Progenitor cell of endocrine pancreas (in vitro differentiated cells): ENCODE measurements at regions not wholly inside any gene's neighbourhood (a gene's known extent, or its start where the extent isn't known, plus 50 kb on each side); places are given as distances from the start of the nearest gene placed in this dataset.
"Not testable (repeated sequence)": the region's sequence is repeated elsewhere in the genome, so short reads cannot be mapped to it uniquely, and the experiment has no call there.

Experiments
- DNase-seq: peaks from one replicate; pipeline ENCODE4 v3.0.0; 2021; ENCODE audit warnings: low spot score; ENCODE audit not compliant: unreplicated experiment
- H3K27ac Mint-ChIP-seq: 2 replicates; pipeline ENCODE4 v1.8.0; 2021; ENCODE audit warnings: mild to moderate bottlenecking, moderate library complexity, mixed read lengths
- H3K27me3 Mint-ChIP-seq: 2 replicates; pipeline ENCODE4 v1.8.0; 2021; ENCODE audit warnings: mixed read lengths
- H3K36me3 Mint-ChIP-seq: 2 replicates; pipeline ENCODE4 v1.8.0; 2022; ENCODE audit warnings: mixed read lengths; ENCODE audit not compliant: insufficient read depth
- H3K4me1 Mint-ChIP-seq: 2 replicates; pipeline ENCODE4 v1.8.0; 2021; ENCODE audit warnings: low read depth, mixed read lengths
- H3K4me3 Mint-ChIP-seq: 2 replicates; pipeline ENCODE4 v1.8.0; 2021; ENCODE audit warnings: low read depth, mild to moderate bottlenecking, moderate library complexity, mixed read lengths
- H3K9me3 Mint-ChIP-seq: 2 replicates; pipeline ENCODE4 v1.8.0; 2021; ENCODE audit warnings: low read depth, mixed read lengths
- TF ChIP-seq, protein P1 (sequence below): fragments of 200-600 bp; sonication (generic); IDR thresholded peaks from one replicate; pipeline ENCODE4 v1.5.0; 2021; ENCODE audit warnings: antibody characterized with exemption, mild to moderate bottlenecking; ENCODE audit not compliant: unreplicated experiment

DNA sequence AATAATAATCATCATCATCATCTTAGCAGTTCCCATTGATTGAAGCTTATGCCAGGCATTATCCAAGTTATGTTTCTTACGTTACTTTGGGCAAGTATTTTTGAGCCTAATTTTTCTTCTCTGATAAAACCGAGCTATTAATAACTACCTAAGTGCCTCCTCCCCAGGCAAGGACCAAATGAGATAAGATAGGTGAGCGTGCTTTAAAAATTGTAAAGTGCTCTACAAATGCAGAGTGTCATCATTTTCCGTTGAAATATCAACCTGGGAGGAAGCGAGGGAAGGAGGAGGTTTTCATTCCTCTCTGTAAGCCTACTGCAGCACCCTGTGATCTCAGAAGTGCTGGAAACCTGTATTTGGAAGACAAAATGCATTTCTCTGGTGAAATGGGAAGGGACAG is 96.7 kb upstream of the MITF start:
- H3K4me3 Mint-ChIP-seq, result no peak overlapping the region
- no peaks in the 10 kb centered on the region for H3K36me3 Mint-ChIP-seq
- no peak for DNase-seq
- TF ChIP-seq, protein P1, sequence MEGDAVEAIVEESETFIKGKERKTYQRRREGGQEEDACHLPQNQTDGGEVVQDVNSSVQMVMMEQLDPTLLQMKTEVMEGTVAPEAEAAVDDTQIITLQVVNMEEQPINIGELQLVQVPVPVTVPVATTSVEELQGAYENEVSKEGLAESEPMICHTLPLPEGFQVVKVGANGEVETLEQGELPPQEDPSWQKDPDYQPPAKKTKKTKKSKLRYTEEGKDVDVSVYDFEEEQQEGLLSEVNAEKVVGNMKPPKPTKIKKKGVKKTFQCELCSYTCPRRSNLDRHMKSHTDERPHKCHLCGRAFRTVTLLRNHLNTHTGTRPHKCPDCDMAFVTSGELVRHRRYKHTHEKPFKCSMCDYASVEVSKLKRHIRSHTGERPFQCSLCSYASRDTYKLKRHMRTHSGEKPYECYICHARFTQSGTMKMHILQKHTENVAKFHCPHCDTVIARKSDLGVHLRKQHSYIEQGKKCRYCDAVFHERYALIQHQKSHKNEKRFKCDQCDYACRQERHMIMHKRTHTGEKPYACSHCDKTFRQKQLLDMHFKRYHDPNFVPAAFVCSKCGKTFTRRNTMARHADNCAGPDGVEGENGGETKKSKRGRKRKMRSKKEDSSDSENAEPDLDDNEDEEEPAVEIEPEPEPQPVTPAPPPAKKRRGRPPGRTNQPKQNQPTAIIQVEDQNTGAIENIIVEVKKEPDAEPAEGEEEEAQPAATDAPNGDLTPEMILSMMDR, result no peak
- H3K27me3 Mint-ChIP-seq, result no peaks in the 10 kb centered on the region
- H3K27ac Mint-ChIP-seq, result no peak overlapping the region
- peaks cover 11% of the 10 kb centered on the region for H3K9me3 Mint-ChIP-seq
- H3K4me1 Mint-ChIP-seq, result no peaks in the 10 kb centered on the region

DNA sequence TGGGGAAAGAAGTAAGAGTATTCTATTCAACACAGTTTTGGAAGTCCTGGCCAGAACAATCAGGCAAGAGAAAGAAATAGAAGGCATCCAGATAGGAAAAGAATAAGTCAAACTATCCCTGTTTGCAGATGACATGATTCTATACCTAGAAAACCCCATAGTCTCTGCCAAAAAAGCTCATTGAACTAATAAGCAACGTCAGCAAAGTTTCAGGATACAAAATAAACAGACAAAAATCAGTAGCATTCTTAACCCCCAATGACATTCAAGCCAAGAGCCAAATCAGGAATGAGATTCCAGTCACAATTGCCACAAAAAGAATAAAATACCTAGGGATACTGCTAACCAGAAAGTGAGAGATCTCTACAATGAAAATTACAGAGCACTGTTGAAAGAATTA is 99.4 kb upstream of the MITF start:
- H3K4me1 Mint-ChIP-seq, result no peaks in the 10 kb centered on the region
- no peak overlapping the region for H3K4me3 Mint-ChIP-seq
- H3K27me3 Mint-ChIP-seq, result no peaks in the 10 kb centered on the region
- H3K36me3 Mint-ChIP-seq, result no peaks in the 10 kb centered on the region
- TF ChIP-seq, protein P1, result no peak
- no peak for DNase-seq
- H3K27ac Mint-ChIP-seq, result no peak overlapping the region
- peaks cover 12% of the 10 kb centered on the region for H3K9me3 Mint-ChIP-seq

DNA sequence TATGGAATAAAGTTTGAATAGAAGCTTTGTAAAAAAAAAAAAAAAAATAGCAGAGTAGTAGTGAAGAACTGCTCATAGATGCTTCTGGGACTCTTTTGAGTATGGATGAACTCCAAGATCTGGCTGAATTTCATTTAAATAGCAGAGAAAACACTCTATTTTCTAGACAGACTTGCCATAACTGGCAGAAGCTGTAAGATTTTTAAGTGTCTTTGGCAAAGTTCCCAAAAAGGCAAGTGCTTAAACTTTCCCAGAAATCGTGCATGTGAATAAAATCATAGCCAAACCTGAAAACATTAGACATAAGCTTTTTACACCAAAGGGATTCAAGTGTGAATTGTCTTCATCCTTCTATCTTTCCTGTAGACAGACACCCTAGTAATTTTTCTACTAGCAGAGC is 110.3 kb upstream of the MITF start:
- Mint-ChIP-seq H3K36me3 (peaks cover 3% of the 10 kb centered on the region), H3K27ac (no peak overlapping the region), H3K27me3 (no peaks in the 10 kb centered on the region), H3K4me3 (no peak overlapping the region), H3K4me1 (no peaks in the 10 kb centered on the region), H3K9me3 (peaks cover 29% of the 10 kb centered on the region)
- TF ChIP-seq, protein P1, result no peak
- DNase-seq, result no peak

DNA sequence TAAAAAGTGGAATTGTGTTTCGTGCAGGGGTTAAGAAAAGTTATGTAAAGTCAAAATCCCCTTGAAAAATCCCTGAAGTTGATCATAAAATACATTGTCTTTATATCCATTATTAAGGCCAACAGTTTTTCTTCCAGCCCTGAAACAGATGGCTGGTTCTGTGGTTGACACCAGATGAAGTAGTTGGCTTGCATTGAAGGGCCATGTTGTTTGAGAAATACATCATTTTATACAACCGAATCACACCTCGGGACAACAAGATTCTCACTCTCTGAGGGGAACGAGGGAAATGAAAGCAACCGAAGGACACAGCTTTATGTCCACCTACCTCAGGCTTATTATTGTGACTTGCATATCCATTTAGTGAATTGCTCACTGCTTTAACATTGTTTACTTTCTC is 126.0 kb upstream of the MITF start:
- Mint-ChIP-seq H3K4me1 (no peaks in the 10 kb centered on the region), H3K27ac (no peak overlapping the region), H3K9me3 (peaks cover 13% of the 10 kb centered on the region), H3K4me3 (no peak overlapping the region), H3K36me3 (peaks cover 6% of the 10 kb centered on the region), H3K27me3 (no peaks in the 10 kb centered on the region)
- TF ChIP-seq, protein P1, result no peak
- DNase-seq, result no peak

DNA sequence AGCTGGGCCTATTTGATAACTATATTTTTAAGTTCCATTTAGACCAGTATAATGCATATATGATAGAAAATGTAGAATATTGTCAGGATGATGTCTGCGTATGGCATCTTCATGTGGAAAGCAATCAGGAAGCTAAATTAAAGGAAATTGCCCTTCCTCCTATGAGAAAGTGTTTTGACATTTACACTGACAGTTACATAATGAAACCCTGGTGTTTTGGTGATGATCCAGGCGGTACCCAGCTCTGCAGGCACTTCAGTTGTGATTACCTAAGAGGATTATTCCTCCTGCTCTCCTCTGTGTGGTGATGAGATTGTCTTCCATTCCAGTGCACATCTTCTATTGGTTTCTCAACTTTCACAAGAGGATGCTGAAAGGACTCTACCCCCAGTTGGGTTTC is 126.5 kb upstream of the MITF start:
- Mint-ChIP-seq H3K36me3 (peaks cover 6% of the 10 kb centered on the region), H3K4me1 (no peaks in the 10 kb centered on the region), H3K27me3 (no peaks in the 10 kb centered on the region), H3K4me3 (no peak overlapping the region), H3K27ac (no peak overlapping the region), H3K9me3 (peaks cover 13% of the 10 kb centered on the region)
- DNase-seq, result no peak
- TF ChIP-seq, protein P1, result no peak

DNA sequence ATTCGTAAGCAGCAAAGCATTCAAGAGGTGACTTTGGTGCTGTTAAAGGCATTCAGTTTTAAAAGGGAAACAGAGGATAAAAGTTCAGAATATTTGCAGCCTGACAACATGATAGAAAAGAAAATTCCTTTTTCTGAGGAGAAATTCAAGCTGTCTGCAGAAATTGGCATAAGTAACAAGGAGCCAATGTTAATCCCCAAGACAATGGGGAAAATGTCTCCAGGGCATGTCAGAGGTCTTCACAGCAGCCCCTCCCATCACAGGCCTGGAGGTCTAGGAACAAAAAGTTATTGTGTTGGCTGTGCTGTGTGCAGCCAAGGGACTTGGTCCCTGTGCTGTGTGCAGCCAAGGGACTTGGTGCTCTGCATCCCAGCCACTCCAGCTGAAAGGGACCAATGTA is 129.7 kb upstream of the MITF start:
- not testable (repeated sequence) for H3K27ac Mint-ChIP-seq, H3K36me3 Mint-ChIP-seq, DNase-seq, H3K27me3 Mint-ChIP-seq, H3K4me3 Mint-ChIP-seq, H3K4me1 Mint-ChIP-seq
- H3K9me3 Mint-ChIP-seq, result peaks cover 13% of the 10 kb centered on the region
